H9 (cell line): ENCODE measurements at regions not wholly inside any gene's neighbourhood (a gene's known extent, or its start where the extent isn't known, plus 50 kb on each side); places are given as distances from the start of the nearest gene placed in this dataset.

Experiments
- DNase-seq: peaks from one replicate; pipeline ENCODE4 v3.0.0-alpha.2; 2017
- H2AFZ ChIP-seq: one replicate; pipeline ENCODE4 v1.6.1; 2013; ENCODE audit warnings: mild to moderate bottlenecking, low read length, control low read depth, moderate library complexity
- H2AK5ac ChIP-seq: 2 replicates; pipeline ENCODE4 v1.6.1; 2013; ENCODE audit warnings: low read length, control low read depth, mixed read lengths; ENCODE audit not compliant: insufficient read length
- H2BK120ac ChIP-seq: one replicate; pipeline ENCODE4 v1.6.1; 2013; ENCODE audit warnings: low read depth, mild to moderate bottlenecking, low read length, control low read depth, inconsistent platforms; ENCODE audit not compliant: poor library complexity, severe bottlenecking
- H2BK12ac ChIP-seq: 2 replicates; pipeline ENCODE4 v1.6.1; 2013; ENCODE audit warnings: low read length, control low read depth, mixed read lengths, low read depth; ENCODE audit not compliant: insufficient read length
- H2BK15ac ChIP-seq: 2 replicates; pipeline ENCODE4 v1.6.1; 2013; ENCODE audit warnings: low read depth, low read length, control low read depth
- H2BK20ac ChIP-seq: one replicate; pipeline ENCODE4 v1.6.1; 2013; ENCODE audit warnings: low read depth, mild to moderate bottlenecking, low read length, control low read depth, inconsistent platforms; ENCODE audit not compliant: poor library complexity, severe bottlenecking
- H2BK5ac ChIP-seq: 2 replicates; pipeline ENCODE4 v1.6.1; 2013; ENCODE audit warnings: low read length, control low read depth, mixed read lengths; ENCODE audit not compliant: insufficient read length
- H3K14ac ChIP-seq: 2 replicates; pipeline ENCODE4 v1.6.1; 2013; ENCODE audit warnings: low read length, control low read depth; ENCODE audit not compliant: insufficient read depth
- H3K18ac ChIP-seq: 2 replicates; pipeline ENCODE4 v1.6.1; 2013; ENCODE audit warnings: low read depth, mild to moderate bottlenecking, mixed read lengths, low read length, control low read depth; ENCODE audit not compliant: insufficient read length
- H3K23ac ChIP-seq: 2 replicates; pipeline ENCODE4 v1.6.1; 2013; ENCODE audit warnings: low read length, control low read depth, mixed read lengths, low read depth; ENCODE audit not compliant: insufficient read length
- H3K23me2 ChIP-seq: 2 replicates; pipeline ENCODE4 v1.6.1; 2013; ENCODE audit warnings: low read depth, mild to moderate bottlenecking, mixed read lengths, low read length, control low read depth; ENCODE audit not compliant: insufficient read length, poor library complexity, severe bottlenecking
- H3K27ac ChIP-seq: 2 replicates; pipeline ENCODE4 v1.5.1; 2013; ENCODE audit warnings: low read length, control low read depth, mixed read lengths, low read depth; ENCODE audit not compliant: insufficient read length
- H3K27me3 ChIP-seq: 2 replicates; pipeline ENCODE4 v1.6.1; 2013; ENCODE audit warnings: low read length, control low read depth, inconsistent platforms; ENCODE audit not compliant: insufficient read depth
- H3K4ac ChIP-seq: 2 replicates; pipeline ENCODE4 v1.6.1; 2013; ENCODE audit warnings: low read depth, mild to moderate bottlenecking, control low read depth, inconsistent platforms, low read length, moderate library complexity
- H3K4me1 ChIP-seq: 2 replicates; pipeline ENCODE4 v1.6.1; 2013; ENCODE audit warnings: low read length, control low read depth, inconsistent platforms; ENCODE audit not compliant: insufficient read depth
- H3K4me2 ChIP-seq: 2 replicates; pipeline ENCODE4 v1.6.1; 2013; ENCODE audit warnings: low read length, control low read depth, mixed read lengths; ENCODE audit not compliant: insufficient read length, insufficient read depth
- H3K56ac ChIP-seq: 2 replicates; pipeline ENCODE4 v1.6.1; 2013; ENCODE audit warnings: low read depth, mild to moderate bottlenecking, mixed read lengths, low read length, control low read depth; ENCODE audit not compliant: insufficient read length
- H3K79me1 ChIP-seq: 2 replicates; pipeline ENCODE4 v1.6.1; 2013; ENCODE audit warnings: low read depth, mild to moderate bottlenecking, moderate library complexity, low read length, control low read depth, inconsistent platforms; ENCODE audit not compliant: insufficient read depth, poor library complexity, severe bottlenecking
- H3K79me2 ChIP-seq: 2 replicates; pipeline ENCODE4 v1.6.1; 2013; ENCODE audit warnings: low read length, control low read depth, inconsistent platforms; ENCODE audit not compliant: insufficient read depth
- H3K9ac ChIP-seq: 2 replicates; pipeline ENCODE4 v1.6.1; 2013; ENCODE audit warnings: low read length, control low read depth, mixed read lengths; ENCODE audit not compliant: insufficient read length; ENCODE audit errors: extremely low read depth
- H3K9me3 ChIP-seq: one replicate; pipeline ENCODE4 v1.6.1; 2013; ENCODE audit warnings: low read depth, low read length, inconsistent platforms; ENCODE audit not compliant: control insufficient read depth
- H3T11ph ChIP-seq: one replicate; pipeline ENCODE4 v1.6.1; 2013; ENCODE audit warnings: mild to moderate bottlenecking, low read length, control low read depth, inconsistent platforms
- H4K20me1 ChIP-seq: one replicate; pipeline ENCODE4 v1.6.1; 2013; ENCODE audit not compliant: control insufficient read depth, insufficient read length, insufficient read depth
- H4K5ac ChIP-seq: 2 replicates; pipeline ENCODE4 v1.6.1; 2013; ENCODE audit warnings: low read depth, mild to moderate bottlenecking, mixed read lengths, low read length, control low read depth; ENCODE audit not compliant: insufficient read length
- H4K8ac ChIP-seq: replicated peaks from 2 replicates; pipeline ENCODE4 v1.6.1; 2013; ENCODE audit warnings: low read length, control low read depth, mixed read lengths, low read depth; ENCODE audit not compliant: insufficient read length
- H4K91ac ChIP-seq: 2 replicates; pipeline ENCODE4 v1.6.1; 2013; ENCODE audit warnings: low read depth, mild to moderate bottlenecking, moderate library complexity, mixed read lengths, low read length, control low read depth; ENCODE audit not compliant: insufficient read length
- H3K27ac Mint-ChIP-seq, 3 experiments: 2 replicates in 2 of 3; 3 replicates in 1 of 3; pipeline ENCODE4 v1.8.0; 2020 to 2021; ENCODE audit warnings: mixed read lengths in 3 of 3, mild to moderate bottlenecking in 1 of 3, moderate library complexity in 1 of 3
- H3K27me3 Mint-ChIP-seq: 2 replicates; pipeline ENCODE4 v1.8.0; 2021; ENCODE audit warnings: low read depth, mild to moderate bottlenecking, moderate library complexity, mixed read lengths
- H3K36me3 Mint-ChIP-seq, 3 experiments: 2 replicates in 2 of 3; 3 replicates in 1 of 3; pipeline ENCODE4 v1.8.0; 2020 to 2021; ENCODE audit warnings: low read depth in 3 of 3, mixed read lengths in 3 of 3; ENCODE audit not compliant: insufficient read depth in 1 of 3
- H3K4me1 Mint-ChIP-seq, 2 experiments: 2 replicates each; pipeline ENCODE4 v1.8.0; 2020; ENCODE audit warnings: mixed read lengths in 2 of 2
- H3K4me3 Mint-ChIP-seq, 2 experiments: 2 replicates in 1 of 2; 3 replicates in 1 of 2; pipeline ENCODE4 v1.8.0; 2020 to 2021; ENCODE audit warnings: mild to moderate bottlenecking in 2 of 2, mixed read lengths in 2 of 2, moderate library complexity in 1 of 2
- H3K9me3 Mint-ChIP-seq, 2 experiments: 2 replicates in 1 of 2; 3 replicates in 1 of 2; pipeline ENCODE4 v1.8.0; 2020; ENCODE audit warnings: mild to moderate bottlenecking in 2 of 2, mixed read lengths in 2 of 2, moderate library complexity in 1 of 2
- WGBS: extraction: QIAGEN DNeasy Blood & Tissue Kit; methylation state at CpG from one replicate; pipeline ENCODE4 v1.1.7; 2013; ENCODE audit warnings: missing lambda C conversion rate, low lambda C conversion rate, mixed read lengths; ENCODE audit not compliant: insufficient read length; ENCODE audit errors: extremely low coverage; 5-methylcytosine and 5-hydroxymethylcytosine counted together
- TF ChIP-seq, protein P1 (sequence below): fragments of 200-600 bp; sonication (generic); conservative IDR thresholded peaks from 3 replicates; pipeline ENCODE4 v1.8.0; 2021; ENCODE audit warnings: antibody characterized with exemption, mild to moderate bottlenecking

DNA sequence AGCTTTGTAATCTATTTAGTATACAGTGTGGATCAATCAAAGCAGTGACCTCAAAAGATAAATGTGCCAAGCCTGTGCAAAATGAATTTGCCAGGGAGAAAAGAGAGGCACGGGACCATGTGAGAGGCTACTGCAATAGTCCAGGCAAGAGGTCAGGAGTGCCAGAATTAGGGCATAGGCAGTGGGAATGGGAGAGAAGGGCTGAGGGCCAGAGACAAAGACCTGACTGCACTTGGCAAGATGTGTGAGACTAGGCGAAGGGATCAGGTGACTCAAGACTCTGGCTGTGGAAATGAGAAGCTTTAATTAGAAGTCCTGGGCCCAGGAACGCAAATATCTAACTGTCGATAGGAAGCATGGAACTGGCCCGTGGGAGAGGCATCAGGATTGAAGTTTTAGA is 168.1 kb downstream of the DHX15 start:
- Histone ChIP-seq H3K79me1 (no peaks in the 10 kb centered on the region), H3K14ac (no peak overlapping the region), H3K4me1 (no peaks in the 10 kb centered on the region; the same call in 1 of the 2 replicates), H2BK5ac (no peak overlapping the region), H4K91ac (no peak overlapping the region), H3K4me2 (no peak overlapping the region), H3K23me2 (no peaks in the 10 kb centered on the region), H2AFZ (no peak overlapping the region), H3K56ac (no peak overlapping the region), H3K27ac (no peak overlapping the region), H3K9me3 (no peaks in the 10 kb centered on the region), H3K23ac (no peak overlapping the region), H3K79me2 (no peaks in the 10 kb centered on the region), H3K9ac (no peak overlapping the region), H4K5ac (no peak overlapping the region), H3K4ac (no peak overlapping the region), H3T11ph (no peak overlapping the region), H3K27me3 (no peaks in the 10 kb centered on the region), H4K20me1 (no peaks in the 10 kb centered on the region), H4K8ac (no peak overlapping the region), H2BK12ac (no peak overlapping the region), H2BK20ac (no peak overlapping the region), H2BK120ac (no peak overlapping the region), H2AK5ac (no peak overlapping the region), H2BK15ac (no peak overlapping the region), H3K18ac (no peak overlapping the region)
- H3K4me1 Mint-ChIP-seq = peaks cover 14 to 26% of the 10 kb centered on the region in 2 experiments
- H3K4me3 Mint-ChIP-seq = no peak overlapping the region
- no peaks in the 10 kb centered on the region; a peak in 1 of 5 replicates for H3K9me3 Mint-ChIP-seq
- peaks cover 50% of the 10 kb centered on the region for H3K27me3 Mint-ChIP-seq
- no peak overlapping the region for H3K27ac Mint-ChIP-seq
- WGBS = no CpG with 5 or more reads among the region's 5 CpGs
- no peaks in the 10 kb centered on the region; a peak in 1 of 7 replicates for H3K36me3 Mint-ChIP-seq
- DNase-seq = no peak
- TF ChIP-seq, protein P1, sequence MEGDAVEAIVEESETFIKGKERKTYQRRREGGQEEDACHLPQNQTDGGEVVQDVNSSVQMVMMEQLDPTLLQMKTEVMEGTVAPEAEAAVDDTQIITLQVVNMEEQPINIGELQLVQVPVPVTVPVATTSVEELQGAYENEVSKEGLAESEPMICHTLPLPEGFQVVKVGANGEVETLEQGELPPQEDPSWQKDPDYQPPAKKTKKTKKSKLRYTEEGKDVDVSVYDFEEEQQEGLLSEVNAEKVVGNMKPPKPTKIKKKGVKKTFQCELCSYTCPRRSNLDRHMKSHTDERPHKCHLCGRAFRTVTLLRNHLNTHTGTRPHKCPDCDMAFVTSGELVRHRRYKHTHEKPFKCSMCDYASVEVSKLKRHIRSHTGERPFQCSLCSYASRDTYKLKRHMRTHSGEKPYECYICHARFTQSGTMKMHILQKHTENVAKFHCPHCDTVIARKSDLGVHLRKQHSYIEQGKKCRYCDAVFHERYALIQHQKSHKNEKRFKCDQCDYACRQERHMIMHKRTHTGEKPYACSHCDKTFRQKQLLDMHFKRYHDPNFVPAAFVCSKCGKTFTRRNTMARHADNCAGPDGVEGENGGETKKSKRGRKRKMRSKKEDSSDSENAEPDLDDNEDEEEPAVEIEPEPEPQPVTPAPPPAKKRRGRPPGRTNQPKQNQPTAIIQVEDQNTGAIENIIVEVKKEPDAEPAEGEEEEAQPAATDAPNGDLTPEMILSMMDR = no peak
